ENCODE measurements at regions not wholly inside any gene's neighbourhood (a gene's known extent, or its start where the extent isn't known, plus 50 kb on each side); places are given as distances from the start of the nearest gene placed in this dataset.

GRCh38 chr2:223532712-223533111 is 69.4 kb downstream of the SCG2 start:
- no peak for TF ChIP-seq CTCF (IDR thresholded peaks at IDR 0.05; ENCODE audit: extremely low read depth, low read depth, low read length)
- H3K9me3 ChIP-seq (ENCODE audit: low read depth, low read length): no peaks in the 10 kb centered on the region

GRCh38 chr2:223536546-223536945 is 65.6 kb downstream of the SCG2 start:
- H3K36me3 ChIP-seq (ENCODE audit: insufficient read depth, low read length): no peaks in the 10 kb centered on the region
- H3K4me3 ChIP-seq (ENCODE audit: insufficient read depth, low read length): no peak overlapping the region
- H3K79me2 ChIP-seq (ENCODE audit: insufficient read depth, low read length): no peaks in the 10 kb centered on the region
- TF ChIP-seq CTCF (IDR thresholded peaks at IDR 0.05; ENCODE audit: extremely low read depth, low read depth, low read length): no peak
- no peak for DNase-seq (ENCODE audit: insufficient read length, low spot score, missing footprints)
- H3K4me1 ChIP-seq (ENCODE audit: insufficient read depth, low read length): no peaks in the 10 kb centered on the region
- H2AFZ ChIP-seq (ENCODE audit: low read length): no peak overlapping the region
- H3K27ac ChIP-seq (ENCODE audit: low read depth, low read length): no peak overlapping the region
- no peak overlapping the region for H3K4me2 ChIP-seq (ENCODE audit: insufficient read depth, low read length)
- no peaks in the 10 kb centered on the region for H4K20me1 ChIP-seq (ENCODE audit: insufficient read depth, low read length)
- no peaks in the 10 kb centered on the region for H3K9me3 ChIP-seq (ENCODE audit: low read depth, low read length)
- no peaks in the 10 kb centered on the region for H3K27me3 ChIP-seq (ENCODE audit: insufficient read depth, low read length)

More at GRCh38 chr2:223532712-223533111, 69.4 kb downstream of the SCG2 start:
- Histone ChIP-seq H4K20me1 (ENCODE audit: insufficient read depth, low read length) (no peaks in the 10 kb centered on the region), H3K36me3 (ENCODE audit: insufficient read depth, low read length) (no peaks in the 10 kb centered on the region), H2AFZ (ENCODE audit: low read length) (no peak overlapping the region), H3K4me2 (ENCODE audit: insufficient read depth, low read length) (no peak overlapping the region), H3K79me2 (ENCODE audit: insufficient read depth, low read length) (no peaks in the 10 kb centered on the region), H3K4me1 (ENCODE audit: insufficient read depth, low read length) (no peaks in the 10 kb centered on the region), H3K4me3 (ENCODE audit: insufficient read depth, low read length) (no peak overlapping the region), H3K27me3 (ENCODE audit: insufficient read depth, low read length) (no peaks in the 10 kb centered on the region), H3K27ac (ENCODE audit: low read depth, low read length) (no peak overlapping the region)
- DNase-seq (ENCODE audit: insufficient read length, low spot score, missing footprints): no peak

- no peak for DNase-seq (ENCODE audit: insufficient read length, low spot score, missing footprints)
- no peaks in the 10 kb centered on the region for H4K20me1 ChIP-seq (ENCODE audit: insufficient read depth, low read length)
- no peak overlapping the region for H3K4me2 ChIP-seq (ENCODE audit: insufficient read depth, low read length)
- H3K27me3 ChIP-seq (ENCODE audit: insufficient read depth, low read length): peaks cover 4% of the 10 kb centered on the region
- no peaks in the 10 kb centered on the region for H3K4me1 ChIP-seq (ENCODE audit: insufficient read depth, low read length)
- H3K36me3 ChIP-seq (ENCODE audit: insufficient read depth, low read length): no peaks in the 10 kb centered on the region
- H3K4me3 ChIP-seq (ENCODE audit: insufficient read depth, low read length): no peak overlapping the region
- no peak overlapping the region for H2AFZ ChIP-seq (ENCODE audit: low read length)
- no peak for TF ChIP-seq CTCF (IDR thresholded peaks at IDR 0.05; ENCODE audit: extremely low read depth, low read depth, low read length)
- no peak overlapping the region for H3K27ac ChIP-seq (ENCODE audit: low read depth, low read length)
- no peaks in the 10 kb centered on the region for H3K9me3 ChIP-seq (ENCODE audit: low read depth, low read length)
- no peaks in the 10 kb centered on the region for H3K79me2 ChIP-seq (ENCODE audit: insufficient read depth, low read length)
Observed at GRCh38 chr2:223537115-223537514, 65.0 kb downstream of the SCG2 start.

DNA sequence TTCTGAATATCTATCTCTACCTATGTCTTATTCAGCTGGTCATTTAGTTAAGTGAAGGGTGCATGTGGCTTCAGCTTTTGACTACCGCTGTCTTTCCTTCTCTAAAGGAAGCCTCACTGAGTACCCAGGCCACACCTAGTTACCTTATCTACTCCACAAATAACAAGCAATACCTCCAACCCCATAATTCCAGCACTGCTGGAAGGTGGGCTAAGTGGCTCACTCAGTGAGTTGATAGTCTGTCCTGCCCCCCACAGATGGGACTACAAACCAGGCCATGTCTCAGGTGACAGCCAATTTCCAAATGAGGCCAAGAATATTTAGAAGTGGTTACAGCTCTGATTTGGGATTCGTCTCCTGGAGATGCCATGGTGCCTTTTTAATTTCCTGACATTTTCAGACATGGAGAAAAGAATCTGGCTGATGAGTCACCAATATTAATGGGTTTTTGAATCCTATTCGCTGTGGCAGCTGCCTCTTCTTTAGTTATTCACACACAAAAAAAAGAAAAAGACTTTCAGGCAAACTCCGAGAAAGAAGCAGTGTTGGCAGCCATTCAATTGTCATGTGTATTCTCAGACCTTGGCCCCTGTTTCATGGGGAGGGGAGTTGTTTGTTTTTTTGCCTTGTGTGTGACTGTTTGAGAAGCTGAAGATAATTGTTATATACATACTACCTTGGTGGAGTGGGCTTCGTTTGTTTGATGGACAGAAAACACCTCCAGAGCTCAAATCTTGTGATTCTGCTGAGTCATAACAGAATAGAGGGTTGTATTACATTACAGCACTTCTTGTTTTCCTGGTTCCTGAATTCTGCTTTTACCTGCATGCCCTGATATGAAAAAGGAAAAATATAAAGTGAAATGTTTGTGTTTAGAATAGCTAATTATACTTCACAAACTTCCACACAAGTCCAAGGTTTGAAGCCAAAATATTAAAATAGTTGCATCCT is 64.2 kb downstream of the SCG2 start:
- Histone ChIP-seq H3K27ac (ENCODE audit: low read depth, low read length) (no peak overlapping the region), H3K4me2 (ENCODE audit: insufficient read depth, low read length) (no peak overlapping the region), H3K79me2 (ENCODE audit: insufficient read depth, low read length) (no peaks in the 10 kb centered on the region), H4K20me1 (ENCODE audit: insufficient read depth, low read length) (no peaks in the 10 kb centered on the region), H3K4me1 (ENCODE audit: insufficient read depth, low read length) (no peaks in the 10 kb centered on the region), H3K9me3 (ENCODE audit: low read depth, low read length) (no peaks in the 10 kb centered on the region), H2AFZ (ENCODE audit: low read length) (no peak overlapping the region), H3K36me3 (ENCODE audit: insufficient read depth, low read length) (no peaks in the 10 kb centered on the region), H3K4me3 (ENCODE audit: insufficient read depth, low read length) (no peak overlapping the region), H3K27me3 (ENCODE audit: insufficient read depth, low read length) (peaks cover 6% of the 10 kb centered on the region)
- no peak for DNase-seq (ENCODE audit: insufficient read length, low spot score, missing footprints)
- no peak for TF ChIP-seq CTCF (IDR thresholded peaks at IDR 0.05; ENCODE audit: extremely low read depth, low read depth, low read length)
